ENCODE measurements at regions not wholly inside any gene's neighbourhood (a gene's known extent, or its start where the extent isn't known, plus 50 kb on each side); places are given as distances from the start of the nearest gene placed in this dataset.

- H2AFZ ChIP-seq (ENCODE audit: low read length): no peak overlapping the region
- CTCF ChIA-PET (ENCODE audit: unreplicated experiment): no interaction called here
- no peaks in the 10 kb centered on the region for H3K79me2 ChIP-seq (ENCODE audit: insufficient read depth, low read depth, low read length)
- intact Hi-C loops (cut with micrococcal nuclease; ENCODE audit: unreplicated experiment): no loop called here
- no peak overlapping the region for H3K27ac ChIP-seq (ENCODE audit: low read depth, low read length, poor library complexity, severe bottlenecking)
- H3K4me2 ChIP-seq (ENCODE audit: low read length): no peak overlapping the region
- H4K20me1 ChIP-seq (ENCODE audit: insufficient read depth, low read length): no peaks in the 10 kb centered on the region
- BruUV-seq (replicated peaks): no TSS peak
- no peaks in the 10 kb centered on the region for H3K9me3 ChIP-seq (ENCODE audit: low read length)
- no peak for DNase-seq (ENCODE audit: low spot score)
- no peaks in the 10 kb centered on the region for H3K9me2 ChIP-seq (ENCODE audit: insufficient read depth, low read length)
- H3K4me3 ChIP-seq (ENCODE audit: low read depth, low read length, poor library complexity, severe bottlenecking): no peak overlapping the region
- H3K4me1 ChIP-seq (ENCODE audit: insufficient read depth, low read length, poor library complexity, severe bottlenecking): no peaks in the 10 kb centered on the region
- H3K36me3 ChIP-seq (ENCODE audit: insufficient read depth, low read length): no peaks in the 10 kb centered on the region
- POLR2A ChIA-PET: no interaction called here
- no peak for TF ChIP-seq EZH2phosphoT487 (IDR thresholded peaks at IDR 0.05; ENCODE audit: borderline replicate concordance, low read depth, low read length)
- TF ChIP-seq CTCF (conservative IDR thresholded peaks at IDR 0.05; ENCODE audit: low read length): no peak
Observed at GRCh38 chr11:38788561-38788960, 2190.5 kb upstream of the RAG2 start.

- BruUV-seq (replicated peaks): no TSS peak
- no peaks in the 10 kb centered on the region for H3K79me2 ChIP-seq (ENCODE audit: insufficient read depth, low read depth, low read length)
- H3K27ac ChIP-seq (ENCODE audit: low read depth, low read length, poor library complexity, severe bottlenecking): no peak overlapping the region
- no peak overlapping the region for H3K4me2 ChIP-seq (ENCODE audit: low read length)
- DNase-seq (ENCODE audit: low spot score): no peak
- no peak overlapping the region for H2AFZ ChIP-seq (ENCODE audit: low read length)
- intact Hi-C loops (cut with micrococcal nuclease; ENCODE audit: unreplicated experiment): no loop called here
- 0 out of 2 replicates have a peak, but pooled peaks cover 5% of the 10 kb centered on the region for H3K9me3 ChIP-seq (ENCODE audit: low read length)
- no peak for TF ChIP-seq CTCF (conservative IDR thresholded peaks at IDR 0.05; ENCODE audit: low read length)
- TF ChIP-seq EZH2phosphoT487 (IDR thresholded peaks at IDR 0.05; ENCODE audit: borderline replicate concordance, low read depth, low read length): no peak
- ChIA-PET CTCF (ENCODE audit: unreplicated experiment) (no interaction called here), POLR2A (interaction anchor here (0.6 to 1.1 kb wide), 2 partner anchors 11 to 25 kb away, joined by 3 read pairs; no protein-coding TSS in a partner anchor)
- no peak overlapping the region for H3K4me3 ChIP-seq (ENCODE audit: low read depth, low read length, poor library complexity, severe bottlenecking)
- no peaks in the 10 kb centered on the region for H3K36me3 ChIP-seq (ENCODE audit: insufficient read depth, low read length)
- no peaks in the 10 kb centered on the region for H4K20me1 ChIP-seq (ENCODE audit: insufficient read depth, low read length)
- H3K9me2 ChIP-seq (ENCODE audit: insufficient read depth, low read length): no peaks in the 10 kb centered on the region
- H3K4me1 ChIP-seq (ENCODE audit: insufficient read depth, low read length, poor library complexity, severe bottlenecking): no peaks in the 10 kb centered on the region
Observed at GRCh38 chr11:38784164-38784563, 2186.1 kb upstream of the RAG2 start.

DNA sequence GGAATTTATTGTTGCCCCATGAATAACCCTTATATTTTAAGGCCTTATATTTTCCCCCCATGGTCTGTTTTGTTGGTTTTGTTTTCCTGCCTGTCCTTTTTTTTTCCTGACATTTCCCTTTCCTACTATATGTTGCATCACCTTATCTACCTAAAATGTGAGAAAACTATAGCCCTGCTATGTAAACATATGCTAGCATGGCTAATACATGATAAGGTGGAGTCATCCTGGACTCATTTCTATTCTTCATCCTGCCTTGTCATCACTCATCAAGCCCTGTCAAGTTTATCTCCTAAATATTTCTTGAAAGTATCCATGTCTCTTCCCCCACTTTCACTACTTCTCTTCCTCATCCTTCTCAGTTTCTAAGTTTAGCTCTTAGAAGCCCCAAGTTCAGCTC lies 2168.8 kb upstream of the RAG2 start:
- POLR2A ChIA-PET: no interaction called here
- Histone ChIP-seq H3K79me2 (ENCODE audit: insufficient read depth, low read depth, low read length) (no peaks in the 10 kb centered on the region), H3K9me3 (ENCODE audit: low read length) (0 out of 2 replicates have a peak, but pooled peaks cover 5% of the 10 kb centered on the region), H2AFZ (ENCODE audit: low read length) (no peak overlapping the region), H3K9me2 (ENCODE audit: insufficient read depth, low read length) (no peaks in the 10 kb centered on the region), H3K4me1 (ENCODE audit: insufficient read depth, low read length, poor library complexity, severe bottlenecking) (no peaks in the 10 kb centered on the region), H3K36me3 (ENCODE audit: insufficient read depth, low read length) (no peaks in the 10 kb centered on the region), H3K4me2 (ENCODE audit: low read length) (no peak overlapping the region), H3K27ac (ENCODE audit: low read depth, low read length, poor library complexity, severe bottlenecking) (no peak overlapping the region), H4K20me1 (ENCODE audit: insufficient read depth, low read length) (no peaks in the 10 kb centered on the region), H3K4me3 (ENCODE audit: low read depth, low read length, poor library complexity, severe bottlenecking) (no peak overlapping the region)
- CTCF ChIA-PET (ENCODE audit: unreplicated experiment): no interaction called here
- TF ChIP-seq EZH2phosphoT487 (IDR thresholded peaks at IDR 0.05; ENCODE audit: borderline replicate concordance, low read depth, low read length) (no peak), CTCF (conservative IDR thresholded peaks at IDR 0.05; ENCODE audit: low read length) (no peak)
- intact Hi-C loops (cut with micrococcal nuclease; ENCODE audit: unreplicated experiment): no loop called here
- no TSS peak for BruUV-seq (replicated peaks)
- DNase-seq (ENCODE audit: low spot score): no peak

Measured in OCI-LY7 (cell line).